Activated CD4-positive, alpha-beta T cell treated with anti-CD3 and anti-CD28 coated beads for 4 hours (primary cell): ENCODE measurements at regions not wholly inside any gene's neighbourhood (a gene's known extent, or its start where the extent isn't known, plus 50 kb on each side); places are given as distances from the start of the nearest gene placed in this dataset.
A peak's percentile ranks its signal among the peaks of the same experiment; 100 is the strongest.

Experiments used
- DNase-seq, 2 donors: peaks; one replicate each; pipeline ENCODE4 v3.0.0-alpha.2; 2020

DNA sequence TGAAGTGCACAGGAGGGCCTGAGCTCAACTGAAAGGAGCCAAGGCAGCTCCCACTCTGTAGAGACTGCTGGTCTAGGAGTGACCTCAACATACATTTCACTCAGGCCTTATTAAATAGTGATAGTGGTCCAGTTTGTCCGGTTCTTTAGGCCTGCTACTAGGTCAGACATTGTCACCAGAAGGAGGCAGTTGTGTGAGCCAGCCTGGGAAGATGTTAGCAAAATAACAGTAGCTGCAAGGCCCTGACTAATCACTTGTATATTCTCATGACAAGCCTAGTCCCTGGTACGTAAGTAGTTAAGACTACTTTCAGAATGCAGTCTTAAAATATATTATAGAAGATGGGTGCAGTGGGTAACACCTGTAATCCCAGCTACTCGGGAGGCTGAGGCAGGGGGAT lies 264.0 kb upstream of the CAMK1G start:
- no peak for DNase-seq

DNA sequence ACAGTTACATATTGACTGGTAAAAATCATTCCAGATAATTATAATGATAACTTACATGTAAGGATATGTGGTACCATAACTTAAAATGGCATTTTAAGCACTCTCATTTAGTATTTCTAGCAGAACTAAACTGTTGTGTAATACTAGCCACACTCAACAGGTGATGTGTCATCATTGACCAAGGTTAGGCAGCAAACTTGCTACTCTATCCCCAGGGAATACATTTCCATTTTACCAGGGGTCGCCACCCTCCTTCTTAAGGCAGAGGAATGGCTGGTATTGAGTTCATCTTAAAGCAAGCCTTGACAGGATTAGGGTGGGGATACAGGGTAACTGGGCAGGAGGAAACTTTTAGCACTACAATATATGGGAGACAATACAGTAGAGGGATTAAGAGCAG lies 259.8 kb upstream of the CAMK1G start:
- no peak for DNase-seq

DNA sequence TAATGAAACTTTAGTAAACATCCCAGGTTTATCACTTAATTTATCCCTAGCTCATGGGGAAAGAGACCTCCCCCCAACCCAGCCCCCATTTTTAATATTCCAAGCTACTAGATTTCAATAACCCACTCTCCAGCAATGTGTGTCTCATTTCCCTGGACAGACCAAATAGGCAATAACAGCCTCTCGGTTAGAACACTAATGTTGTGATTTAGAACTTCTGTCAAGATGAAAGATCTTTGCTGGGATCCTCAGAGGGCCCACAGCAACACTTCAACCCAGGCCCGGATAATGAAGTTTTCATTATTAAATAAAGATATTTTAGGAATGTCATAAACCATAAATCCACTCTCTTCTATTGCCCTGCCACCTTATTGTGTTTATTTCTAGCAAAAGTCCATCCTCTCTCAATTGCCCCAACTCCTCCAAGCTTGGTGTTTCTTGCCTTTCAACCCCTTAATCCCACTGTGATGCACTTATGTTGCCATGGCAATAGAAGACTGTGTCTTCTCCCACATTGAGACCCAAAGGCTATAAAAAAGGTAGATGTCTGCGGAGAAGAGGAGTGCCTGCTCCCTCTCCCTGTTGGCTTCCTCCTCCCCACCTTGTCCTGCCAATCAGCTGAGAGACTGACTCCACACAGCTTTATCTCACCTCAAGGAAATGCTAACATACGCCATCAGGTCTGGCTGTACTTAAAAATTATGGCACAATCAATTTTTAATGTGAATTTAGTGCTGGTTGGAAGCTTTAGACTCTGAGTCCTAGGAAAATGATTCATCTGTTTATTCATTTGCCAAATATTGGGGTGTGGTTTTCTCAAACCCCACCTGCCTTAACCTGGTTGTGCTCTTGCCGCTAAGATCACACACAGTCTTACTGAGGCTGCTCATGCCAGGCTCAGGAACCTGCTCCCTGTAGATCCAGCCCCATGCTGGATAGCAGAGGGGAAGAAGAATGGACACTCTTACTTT lies 258.3 kb upstream of the CAMK1G start:
- no peak for DNase-seq

DNA sequence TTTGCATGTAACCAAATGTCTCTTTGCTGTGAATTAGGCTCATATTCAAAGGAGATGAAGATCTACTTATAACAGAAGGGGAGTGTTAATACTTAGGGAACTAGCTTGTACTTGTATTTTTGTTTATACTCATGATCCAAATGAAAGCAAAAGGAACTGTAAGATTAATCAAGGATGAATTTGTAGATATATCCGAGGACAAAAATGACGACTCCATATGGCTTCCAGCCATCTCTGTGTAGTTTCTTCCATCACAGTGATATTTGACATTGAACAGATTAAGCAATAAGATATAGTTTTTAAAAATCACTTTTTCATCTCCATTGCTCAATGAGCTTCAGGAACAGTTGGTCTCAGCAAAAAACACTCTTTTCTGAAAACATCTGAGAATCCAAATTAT lies 257.4 kb upstream of the CAMK1G start:
- no peak for DNase-seq

- no peak for DNase-seq
Measured at GRCh38 chr1:209326831-209327230, 256.7 kb upstream of the CAMK1G start.

GRCh38 chr1:209328196-209328595 lies 255.3 kb upstream of the CAMK1G start:
- DNase-seq: no peak

DNA sequence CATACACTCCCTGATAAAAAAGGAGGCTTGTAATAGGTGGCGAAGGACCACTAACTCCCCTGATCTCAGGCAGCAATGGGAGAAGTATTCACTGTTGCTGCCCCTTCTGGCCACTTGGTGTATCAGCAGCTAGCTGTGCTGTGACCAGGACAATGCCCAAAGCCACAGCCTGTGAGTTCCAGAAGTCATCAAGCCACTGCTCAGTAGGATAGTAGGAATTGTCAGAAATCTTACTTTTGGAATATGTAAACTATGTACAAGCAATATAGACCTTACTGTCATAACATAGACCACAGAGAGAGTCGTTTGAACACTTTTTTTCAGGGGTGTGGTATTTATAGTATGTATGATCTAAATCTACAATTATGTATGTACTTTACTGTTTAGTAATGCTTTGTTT lies 248.3 kb upstream of the CAMK1G start:
- DNase-seq: no peak

GRCh38 chr1:209341146-209341545 lies 242.4 kb upstream of the CAMK1G start:
- DNase-seq: no peak

DNA sequence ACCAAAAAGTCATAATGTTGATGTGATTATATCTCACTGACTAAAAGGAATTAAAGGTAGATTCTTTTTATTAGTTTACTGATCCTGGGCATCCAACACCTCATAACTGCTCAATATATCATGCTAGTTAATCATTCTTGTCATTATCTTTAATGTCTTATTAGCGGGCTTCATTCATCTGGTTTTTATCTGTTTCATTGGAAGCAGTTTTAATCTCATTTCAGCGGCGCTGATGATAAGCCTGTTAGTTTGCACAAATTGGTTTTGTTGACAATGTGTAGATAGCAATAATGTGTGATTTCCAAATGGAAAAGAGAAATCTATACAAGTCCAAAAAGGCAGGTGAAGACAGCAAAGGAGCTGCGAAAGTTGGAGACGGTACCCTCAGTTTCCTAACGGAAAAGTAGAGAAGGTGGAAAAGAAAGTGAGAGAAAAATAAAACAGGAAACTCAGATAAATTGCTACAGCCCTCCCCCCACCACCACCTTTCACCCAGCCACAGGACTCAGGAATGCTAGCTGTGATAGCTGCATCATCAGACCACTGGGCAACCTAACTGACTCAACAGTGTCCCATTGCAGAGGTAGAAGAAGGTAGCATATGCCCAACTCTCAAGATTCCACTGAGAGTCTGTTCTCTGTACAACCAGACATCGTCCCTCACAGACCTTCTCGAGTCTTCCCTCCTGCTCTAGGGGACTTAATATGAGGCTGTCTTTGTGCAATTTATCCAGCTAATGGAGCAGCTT lies 241.7 kb upstream of the CAMK1G start:
- DNase-seq: no peak

GRCh38 chr1:209342441-209343175 lies 240.9 kb upstream of the CAMK1G start:
- DNase-seq: no peak

- DNase-seq: no peak
Measured at GRCh38 chr1:209343511-209343910, 240.0 kb upstream of the CAMK1G start.

- no peak for DNase-seq
Measured at GRCh38 chr1:209344156-209344555, 239.4 kb upstream of the CAMK1G start.

DNA sequence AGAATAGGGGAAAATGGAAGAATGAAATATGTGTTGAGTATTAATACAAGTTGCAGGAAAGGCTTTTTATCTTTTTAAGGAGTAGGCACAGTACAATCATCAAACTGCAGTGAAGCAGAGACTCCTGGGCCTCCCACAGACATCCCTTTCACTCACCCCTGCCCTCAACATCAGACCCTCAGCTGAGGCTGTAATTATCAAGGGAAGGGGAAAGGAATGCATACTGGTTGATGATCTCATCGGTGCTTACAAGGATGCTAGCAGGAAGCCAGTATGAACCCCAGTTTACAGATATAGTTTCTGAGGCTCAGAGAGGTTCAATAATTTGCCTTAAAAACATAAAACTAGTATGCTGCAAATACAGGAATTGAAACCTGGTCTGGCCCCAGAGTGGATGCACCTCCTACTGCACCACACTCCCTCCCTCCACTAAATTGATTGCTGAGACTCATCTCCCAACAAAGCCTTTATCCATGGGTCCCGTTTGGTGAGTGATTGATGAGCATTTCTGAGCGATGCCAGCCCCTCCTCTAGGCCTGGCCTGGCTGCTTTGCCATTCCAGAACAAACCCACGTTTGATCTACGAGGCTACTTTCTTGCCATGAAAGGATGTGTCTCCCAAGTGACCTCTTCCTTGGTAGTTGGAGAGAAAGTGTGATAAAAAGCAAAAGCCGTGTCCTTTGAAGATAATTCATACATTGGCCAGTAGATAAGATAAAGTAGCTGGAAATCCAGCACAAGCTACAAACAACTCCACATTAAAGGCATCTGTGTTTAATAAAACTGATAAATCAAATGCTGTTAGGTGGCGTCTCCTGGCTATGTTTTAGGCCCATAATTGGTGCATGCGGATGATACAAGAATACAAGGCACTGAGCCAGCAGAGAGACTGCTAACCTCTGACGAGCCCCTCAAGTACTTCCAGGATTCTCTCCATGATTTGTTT lies 233.9 kb upstream of the CAMK1G start:
- DNase-seq: no peak

DNA sequence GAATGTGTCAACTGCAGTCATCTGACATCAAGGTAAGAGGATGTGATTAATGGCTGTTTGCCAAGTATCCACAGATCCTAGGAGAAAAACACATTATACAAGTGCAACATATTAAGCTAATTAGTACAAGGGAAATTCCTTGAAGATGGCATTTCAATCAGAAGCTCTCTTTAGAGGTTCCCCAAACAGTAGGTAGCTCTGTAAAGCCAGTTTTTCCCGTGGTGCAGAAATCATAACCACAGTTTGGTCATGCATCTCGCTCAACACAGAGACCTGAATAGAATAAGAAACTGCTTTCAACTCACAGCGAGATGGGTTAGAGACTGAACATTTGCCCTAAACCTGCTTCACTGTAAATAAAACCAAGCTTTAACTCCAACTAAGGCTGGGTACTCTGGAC lies 230.5 kb upstream of the CAMK1G start:
- no peak for DNase-seq

- DNase-seq: peak; percentile 2 to 19
Measured at GRCh38 chr1:209354111-209354839, 229.2 kb upstream of the CAMK1G start.

DNA sequence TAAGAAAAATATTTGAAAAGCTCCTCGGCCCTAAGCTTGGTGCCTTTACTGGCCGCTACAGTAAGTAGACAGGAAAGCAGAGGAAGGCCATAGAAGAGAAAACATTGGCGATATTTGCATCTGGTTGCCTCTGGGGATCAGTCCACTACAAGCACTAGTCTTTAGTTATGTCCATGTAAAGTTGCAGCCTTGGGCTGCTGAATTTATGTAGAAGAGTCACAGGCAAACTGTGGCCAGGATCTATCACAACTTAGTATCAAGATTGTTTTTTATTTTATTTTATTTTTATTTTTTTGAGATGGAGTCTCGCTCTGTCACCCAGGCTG lies 228.7 kb upstream of the CAMK1G start:
- no peak for DNase-seq

DNA sequence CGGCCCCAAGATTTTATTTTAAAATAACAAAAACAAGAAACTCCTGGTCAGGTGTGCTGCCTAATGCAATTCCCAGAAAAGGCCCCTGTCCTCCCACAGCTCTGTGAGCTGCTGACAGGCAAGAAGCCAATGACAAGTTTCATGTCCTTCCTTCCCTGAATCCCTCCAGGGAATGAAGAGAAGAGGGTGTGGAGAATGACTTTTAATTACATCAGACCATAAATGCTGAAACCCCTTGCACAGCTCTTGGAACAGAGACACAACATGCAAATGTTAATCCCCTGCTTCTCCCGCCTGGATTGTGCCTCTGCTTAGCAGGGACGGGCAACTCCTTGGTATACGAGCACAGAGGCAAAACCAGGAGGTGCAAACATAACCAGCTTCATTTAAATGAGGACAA lies 228.1 kb upstream of the CAMK1G start:
- DNase-seq: no peak

DNA sequence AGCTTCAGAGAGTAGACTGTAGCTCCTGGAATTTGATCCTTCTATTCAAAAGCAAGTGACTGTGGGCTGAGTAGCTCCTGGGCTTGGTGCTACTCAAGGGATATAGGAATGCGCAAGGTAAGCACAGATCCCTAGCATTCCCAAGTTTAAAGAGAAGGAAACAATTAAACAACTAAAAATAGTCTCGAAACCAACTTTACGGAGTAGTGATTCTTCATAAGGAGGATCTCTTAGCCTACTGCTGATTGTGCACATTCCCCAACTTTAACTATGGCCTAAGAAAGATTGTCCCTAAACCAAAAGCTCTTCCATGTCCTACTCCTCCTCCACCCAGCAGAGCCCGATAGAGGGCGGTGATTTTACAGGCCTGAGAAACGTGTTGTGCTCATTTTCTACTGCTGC lies 226.5 kb upstream of the CAMK1G start:
- DNase-seq: no peak

DNA sequence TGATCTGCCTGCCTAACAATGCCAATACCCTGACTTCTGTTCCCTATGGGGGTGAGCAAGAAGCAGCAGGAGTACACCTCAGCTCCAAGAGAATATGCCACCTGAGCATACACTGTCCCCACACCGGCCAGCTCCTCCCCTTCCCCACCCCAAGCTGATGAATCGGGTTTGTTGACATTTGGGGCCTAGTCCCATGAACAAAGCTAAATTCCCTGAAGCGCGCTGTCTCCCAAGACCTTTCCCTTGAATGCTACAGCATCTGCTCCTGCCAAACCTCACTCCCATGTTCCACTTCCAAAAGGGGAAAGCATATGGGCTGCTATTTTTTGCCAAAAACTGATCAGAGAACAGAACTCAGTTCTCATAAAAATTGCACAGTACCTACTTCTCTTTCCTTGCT lies 220.4 kb upstream of the CAMK1G start:
- DNase-seq: no peak

GRCh38 chr1:209364716-209365115 lies 218.8 kb upstream of the CAMK1G start:
- no peak for DNase-seq

GRCh38 chr1:209367061-209367772 lies 216.3 kb upstream of the CAMK1G start:
- DNase-seq: no peak
